Activated CD4-positive, alpha-beta T cell treated with anti-CD3 and anti-CD28 coated beads, Interleukin-2, Interleukin-6, amounts not matched to agents 100 ng/mL and 50 ng/mL, durations not matched to agents 16 hours and 8 hours (primary cell): ENCODE measurements at regions not wholly inside any gene's neighbourhood (a gene's known extent, or its start where the extent isn't known, plus 50 kb on each side); places are given as distances from the start of the nearest gene placed in this dataset.
A peak's percentile ranks its signal among the peaks of the same experiment; 100 is the strongest.

Experiments used
- DNase-seq: peaks from one replicate; pipeline ENCODE4 v3.0.0-alpha.2; 2020

GRCh38 chr2:158049129-158049855 lies 52.4 kb upstream of the UPP2 start:
- DNase-seq = no peak

GRCh38 chr2:158048327-158048726 lies 53.3 kb upstream of the UPP2 start:
- DNase-seq = no peak

- no peak for DNase-seq
Measured at GRCh38 chr2:158047156-158047611, 54.5 kb upstream of the UPP2 start.

- DNase-seq = no peak
Measured at GRCh38 chr2:158046121-158046880, 55.4 kb upstream of the UPP2 start.

- DNase-seq = no peak
Measured at GRCh38 chr2:158045362-158045761, 56.3 kb upstream of the UPP2 start.

GRCh38 chr2:158043181-158043948 lies 58.3 kb upstream of the UPP2 start:
- no peak for DNase-seq

- DNase-seq = no peak
Measured at GRCh38 chr2:158042666-158043065, 59.0 kb upstream of the UPP2 start.

GRCh38 chr2:158042245-158042644 lies 59.4 kb upstream of the UPP2 start:
- no peak for DNase-seq

GRCh38 chr2:158041400-158041799 lies 60.3 kb upstream of the UPP2 start:
- no peak for DNase-seq

GRCh38 chr2:158038901-158039300 lies 62.8 kb upstream of the UPP2 start:
- DNase-seq = no peak

GRCh38 chr2:158034198-158034866 lies 67.3 kb upstream of the UPP2 start:
- DNase-seq = peak; percentile 30

- no peak for DNase-seq
Measured at GRCh38 chr2:158031371-158031770, 70.3 kb upstream of the UPP2 start.

GRCh38 chr2:158025255-158025996 lies 76.2 kb upstream of the UPP2 start:
- no peak for DNase-seq

GRCh38 chr2:158024288-158024898 lies 77.3 kb upstream of the UPP2 start:
- DNase-seq = peak; percentile 63

- DNase-seq = no peak
Measured at GRCh38 chr2:158022888-158023287, 78.8 kb upstream of the UPP2 start.

- DNase-seq = no peak
Measured at GRCh38 chr2:158021226-158021625, 80.5 kb upstream of the UPP2 start.

GRCh38 chr2:158015428-158016076 lies 86.1 kb upstream of the UPP2 start:
- no peak for DNase-seq

GRCh38 chr2:158013891-158014290 lies 87.8 kb upstream of the UPP2 start:
- DNase-seq = no peak

GRCh38 chr2:158011055-158011771 lies 90.5 kb upstream of the UPP2 start:
- DNase-seq = peak; percentile 17

GRCh38 chr2:158009399-158009798 lies 92.3 kb upstream of the UPP2 start:
- DNase-seq = no peak
